Astrocyte (in vitro differentiated cells and primary cell): ENCODE measurements at regions not wholly inside any gene's neighbourhood (a gene's known extent, or its start where the extent isn't known, plus 50 kb on each side); places are given as distances from the start of the nearest gene placed in this dataset.

Source experiments
- CTCF ChIP-seq: IDR thresholded peaks from 2 replicates; pipeline ENCODE4 v1.5.1; 2011; ENCODE audit warnings: low read depth, mild to moderate bottlenecking, inconsistent platforms, low read length, moderate library complexity; ENCODE audit not compliant: insufficient read depth
- EZH2 ChIP-seq: IDR thresholded peaks from 2 replicates; pipeline ENCODE4 v1.6.1; 2012; ENCODE audit warnings: mild to moderate bottlenecking, low read length, inconsistent platforms; ENCODE audit not compliant: insufficient read depth

- TF ChIP-seq CTCF (no peak), EZH2 (no peak)
Observed at GRCh38 chr22:48587236-48587865, 1240.3 kb downstream of the BRD1 start.
